ENCODE measurements at regions not wholly inside any gene's neighbourhood (a gene's known extent, or its start where the extent isn't known, plus 50 kb on each side); places are given as distances from the start of the nearest gene placed in this dataset.

DNA sequence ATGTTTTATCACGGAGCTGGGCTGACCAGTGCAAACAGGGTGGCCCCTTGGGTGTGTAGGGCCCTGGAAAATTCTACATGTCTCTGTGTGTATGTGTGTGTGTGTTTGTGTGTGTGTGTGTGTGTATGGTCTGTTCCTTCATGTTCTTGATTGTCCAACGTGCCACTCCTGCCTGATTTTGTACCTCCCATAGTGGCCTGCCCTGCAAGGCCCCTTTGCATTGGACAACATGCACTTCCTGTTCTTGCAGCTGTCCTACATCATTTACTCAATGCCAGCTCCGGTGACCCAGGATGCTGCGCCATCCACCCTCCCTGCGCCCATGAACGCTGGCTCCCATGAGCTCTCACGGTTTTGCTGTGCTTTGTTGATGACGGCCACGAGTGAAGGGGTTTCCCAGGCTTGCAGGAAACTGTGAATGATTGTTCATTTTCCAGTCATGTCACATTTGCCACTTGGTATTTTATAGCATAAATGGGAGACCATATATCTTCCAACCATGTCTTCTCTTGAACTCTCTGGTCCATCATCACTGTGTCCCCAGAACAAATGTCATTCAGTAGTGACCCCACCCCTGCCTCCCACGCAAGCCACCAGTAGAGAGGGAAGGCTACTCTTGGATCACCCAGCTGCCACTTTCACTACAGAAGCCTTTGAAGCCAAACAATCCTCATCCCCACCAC lies 69.7 kb upstream of the NCK2 start:
- DNase-seq (ENCODE audit: low read depth in 2 of 2) = no peak
- no peaks in the 10 kb centered on the region for H3K9me3 ChIP-seq (ENCODE audit: control insufficient read depth, insufficient read depth, low read depth, low read length)
- no peaks in the 10 kb centered on the region for H4K20me1 ChIP-seq (ENCODE audit: control insufficient read depth, extremely low read depth, insufficient read depth, low read length)
- no peak overlapping the region for H3K27ac ChIP-seq (ENCODE audit: insufficient read depth, low read length)
- no peaks in the 10 kb centered on the region for H3K36me3 ChIP-seq (ENCODE audit: control insufficient read depth, insufficient read depth, low read length)
- no peak overlapping the region for H3K4me2 ChIP-seq (ENCODE audit: extremely low read depth, insufficient read depth, low read length)
- TF ChIP-seq, protein P1, sequence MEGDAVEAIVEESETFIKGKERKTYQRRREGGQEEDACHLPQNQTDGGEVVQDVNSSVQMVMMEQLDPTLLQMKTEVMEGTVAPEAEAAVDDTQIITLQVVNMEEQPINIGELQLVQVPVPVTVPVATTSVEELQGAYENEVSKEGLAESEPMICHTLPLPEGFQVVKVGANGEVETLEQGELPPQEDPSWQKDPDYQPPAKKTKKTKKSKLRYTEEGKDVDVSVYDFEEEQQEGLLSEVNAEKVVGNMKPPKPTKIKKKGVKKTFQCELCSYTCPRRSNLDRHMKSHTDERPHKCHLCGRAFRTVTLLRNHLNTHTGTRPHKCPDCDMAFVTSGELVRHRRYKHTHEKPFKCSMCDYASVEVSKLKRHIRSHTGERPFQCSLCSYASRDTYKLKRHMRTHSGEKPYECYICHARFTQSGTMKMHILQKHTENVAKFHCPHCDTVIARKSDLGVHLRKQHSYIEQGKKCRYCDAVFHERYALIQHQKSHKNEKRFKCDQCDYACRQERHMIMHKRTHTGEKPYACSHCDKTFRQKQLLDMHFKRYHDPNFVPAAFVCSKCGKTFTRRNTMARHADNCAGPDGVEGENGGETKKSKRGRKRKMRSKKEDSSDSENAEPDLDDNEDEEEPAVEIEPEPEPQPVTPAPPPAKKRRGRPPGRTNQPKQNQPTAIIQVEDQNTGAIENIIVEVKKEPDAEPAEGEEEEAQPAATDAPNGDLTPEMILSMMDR (conservative IDR thresholded peaks at IDR 0.05 in 1 of 2, IDR thresholded peaks at IDR 0.05 in 1 of 2; ENCODE audit: low read depth in 1 of 2, low read length in 2 of 2) = no peak
- TF ChIP-seq EZH2 (IDR thresholded peaks at IDR 0.05; ENCODE audit: low read length, missing control alignments) = no peak
- no peaks in the 10 kb centered on the region for H3K4me1 ChIP-seq (ENCODE audit: control insufficient read depth, extremely low read depth, insufficient read depth, low read length)
- H3K27me3 ChIP-seq (ENCODE audit: control insufficient read depth, insufficient read depth, low read length) = no peaks in the 10 kb centered on the region
- no peak overlapping the region for H2AFZ ChIP-seq (ENCODE audit: low read length)
- no peaks in the 10 kb centered on the region for H3K79me2 ChIP-seq (ENCODE audit: control insufficient read depth, insufficient read depth, low read length)
- H3K9ac ChIP-seq (ENCODE audit: insufficient read depth, low read length) = no peak overlapping the region
- H3K4me3 ChIP-seq (replicated peaks in 1 of 4; ENCODE audit: control extremely low read depth in 1 of 4, insufficient read depth in 1 of 4, low read depth in 3 of 4, low read length in 4 of 4) = no peak overlapping the region

DNA sequence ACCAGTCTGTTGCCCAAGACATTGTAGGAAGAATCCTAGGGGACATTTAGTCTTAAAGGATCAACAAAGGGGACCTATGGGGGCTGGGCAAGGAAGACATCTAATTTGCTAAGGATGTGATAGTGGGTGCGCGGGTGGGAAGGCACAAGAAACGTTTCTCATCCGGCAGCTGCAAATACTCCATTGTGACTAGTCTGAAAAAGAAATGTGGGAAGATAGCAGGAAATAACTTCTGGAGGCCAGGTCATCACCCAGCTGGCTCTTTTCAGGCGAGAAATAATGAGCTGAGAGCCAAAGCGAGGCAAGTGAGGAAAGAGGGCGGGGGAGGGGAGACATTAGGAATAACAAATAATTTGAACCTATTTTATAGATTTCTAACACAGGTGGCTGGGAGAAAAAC lies 70.3 kb upstream of the NCK2 start:
- Histone ChIP-seq H3K36me3 (ENCODE audit: control insufficient read depth, insufficient read depth, low read length) (no peaks in the 10 kb centered on the region), H3K4me3 (replicated peaks in 1 of 4; ENCODE audit: control extremely low read depth in 1 of 4, insufficient read depth in 1 of 4, low read depth in 3 of 4, low read length in 4 of 4) (no peak overlapping the region), H4K20me1 (ENCODE audit: control insufficient read depth, extremely low read depth, insufficient read depth, low read length) (no peaks in the 10 kb centered on the region), H3K4me2 (ENCODE audit: extremely low read depth, insufficient read depth, low read length) (no peak overlapping the region), H3K9me3 (ENCODE audit: control insufficient read depth, insufficient read depth, low read depth, low read length) (no peaks in the 10 kb centered on the region), H3K9ac (ENCODE audit: insufficient read depth, low read length) (no peak overlapping the region), H3K27ac (ENCODE audit: insufficient read depth, low read length) (no peak overlapping the region), H3K27me3 (ENCODE audit: control insufficient read depth, insufficient read depth, low read length) (no peaks in the 10 kb centered on the region), H3K79me2 (ENCODE audit: control insufficient read depth, insufficient read depth, low read length) (no peaks in the 10 kb centered on the region), H3K4me1 (ENCODE audit: control insufficient read depth, extremely low read depth, insufficient read depth, low read length) (no peaks in the 10 kb centered on the region), H2AFZ (ENCODE audit: low read length) (no peak overlapping the region)
- peak; percentile 26 to 30 for DNase-seq (ENCODE audit: low read depth in 2 of 2)
- no peak for TF ChIP-seq EZH2 (IDR thresholded peaks at IDR 0.05; ENCODE audit: low read length, missing control alignments)
- TF ChIP-seq, protein P1 (conservative IDR thresholded peaks at IDR 0.05 in 1 of 2, IDR thresholded peaks at IDR 0.05 in 1 of 2; ENCODE audit: low read depth in 1 of 2, low read length in 2 of 2) = no peak

DNA sequence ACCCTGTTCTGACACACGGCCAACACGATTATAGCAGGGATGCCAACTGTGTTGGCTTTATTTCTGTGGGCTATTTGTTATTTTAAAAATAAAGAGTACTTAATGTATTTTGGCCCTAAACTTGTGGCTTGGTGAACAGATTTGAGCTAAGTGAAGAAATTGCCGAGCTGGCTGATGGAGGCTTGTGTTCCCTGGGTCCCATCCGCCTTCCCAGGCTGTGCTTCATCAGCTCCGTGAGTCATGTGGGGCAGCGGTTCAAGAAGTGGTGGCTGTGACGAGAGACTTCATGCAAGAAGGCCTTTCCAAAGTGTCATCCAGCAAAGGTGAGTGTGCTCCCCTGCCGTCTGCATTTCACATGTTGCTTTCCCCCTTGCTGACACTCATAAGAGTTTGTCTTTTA lies 73.6 kb upstream of the NCK2 start:
- H3K4me2 ChIP-seq (ENCODE audit: extremely low read depth, insufficient read depth, low read length) = no peak overlapping the region
- no peak overlapping the region for H3K4me3 ChIP-seq (replicated peaks in 1 of 4; ENCODE audit: control extremely low read depth in 1 of 4, insufficient read depth in 1 of 4, low read depth in 3 of 4, low read length in 4 of 4)
- no peaks in the 10 kb centered on the region for H3K9me3 ChIP-seq (ENCODE audit: control insufficient read depth, insufficient read depth, low read depth, low read length)
- H3K36me3 ChIP-seq (ENCODE audit: control insufficient read depth, insufficient read depth, low read length) = no peaks in the 10 kb centered on the region
- H3K4me1 ChIP-seq (ENCODE audit: control insufficient read depth, extremely low read depth, insufficient read depth, low read length) = no peaks in the 10 kb centered on the region
- no peak overlapping the region for H3K27ac ChIP-seq (ENCODE audit: insufficient read depth, low read length)
- no peaks in the 10 kb centered on the region for H3K27me3 ChIP-seq (ENCODE audit: control insufficient read depth, insufficient read depth, low read length)
- H3K9ac ChIP-seq (ENCODE audit: insufficient read depth, low read length) = no peak overlapping the region
- TF ChIP-seq, protein P1 (conservative IDR thresholded peaks at IDR 0.05 in 1 of 2, IDR thresholded peaks at IDR 0.05 in 1 of 2; ENCODE audit: low read depth in 1 of 2, low read length in 2 of 2) = no peak
- TF ChIP-seq EZH2 (IDR thresholded peaks at IDR 0.05; ENCODE audit: low read length, missing control alignments) = no peak
- peak; percentile 45 to 68 for DNase-seq (ENCODE audit: low read depth in 2 of 2)
- no peak overlapping the region for H2AFZ ChIP-seq (ENCODE audit: low read length)
- H3K79me2 ChIP-seq (ENCODE audit: control insufficient read depth, insufficient read depth, low read length) = no peaks in the 10 kb centered on the region
- no peaks in the 10 kb centered on the region for H4K20me1 ChIP-seq (ENCODE audit: control insufficient read depth, extremely low read depth, insufficient read depth, low read length)
